RPMI7951 (cell line): ENCODE measurements at regions not wholly inside any gene's neighbourhood (a gene's known extent, or its start where the extent isn't known, plus 50 kb on each side); places are given as distances from the start of the nearest gene placed in this dataset.
"Not testable (repeated sequence)": the region's sequence is repeated elsewhere in the genome, so short reads cannot be mapped to it uniquely, and the experiment has no call there.

Experiments used
- DNase-seq: peaks from one replicate; pipeline ENCODE4 v3.0.0-alpha.2; 2012; ENCODE audit warnings: low read depth

GRCh38 chr12:126434412-126434985 lies 1369.3 kb downstream of the AACS start:
- DNase-seq: no peak

GRCh38 chr12:126436041-126436440 lies 1370.8 kb downstream of the AACS start:
- DNase-seq: no peak

DNA sequence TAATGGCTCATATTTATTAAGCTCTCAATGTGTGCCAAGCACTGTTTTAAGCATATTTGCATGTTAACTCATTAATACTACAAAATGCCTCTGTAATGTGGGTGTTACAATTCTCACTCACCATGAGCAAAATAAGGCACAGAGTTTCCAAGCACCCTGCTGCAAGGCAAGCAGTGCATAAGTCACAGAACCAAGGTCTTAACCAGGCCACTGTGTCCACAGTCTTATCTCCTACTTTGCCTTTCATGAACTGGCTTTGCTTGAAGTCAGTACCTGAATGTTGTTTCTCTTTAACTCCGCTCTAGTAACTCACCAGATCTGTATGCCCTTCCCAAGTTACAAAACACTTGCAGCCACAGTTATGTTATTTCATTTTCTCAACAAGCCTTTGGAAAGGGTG lies 1372.7 kb downstream of the AACS start:
- DNase-seq: no peak

- DNase-seq: no peak
Measured at GRCh38 chr12:126443977-126444376, 1378.7 kb downstream of the AACS start.

GRCh38 chr12:126447346-126447745 lies 1382.1 kb downstream of the AACS start:
- no peak for DNase-seq

DNA sequence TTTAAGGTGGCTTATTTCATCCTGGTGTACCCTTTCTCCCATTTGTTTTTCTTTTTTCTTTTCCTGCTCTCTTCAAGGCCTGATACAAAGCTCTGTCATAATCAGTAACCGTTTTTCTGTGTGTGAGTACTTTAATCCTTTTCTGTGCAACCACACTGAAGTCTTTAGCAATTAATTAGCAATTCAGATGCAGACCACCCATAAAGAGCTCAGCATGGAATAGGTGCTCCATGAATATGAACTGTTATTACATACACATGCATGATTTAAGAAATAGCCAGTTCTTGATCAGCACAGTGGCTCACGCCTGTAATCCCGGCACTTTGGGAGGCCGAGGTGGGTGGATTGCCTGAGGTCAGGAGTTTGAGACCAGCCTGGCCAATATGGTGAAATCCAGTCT lies 1386.6 kb downstream of the AACS start:
- no peak for DNase-seq

- not testable (repeated sequence) for DNase-seq
Measured at GRCh38 chr12:126452686-126453085, 1387.5 kb downstream of the AACS start.

DNA sequence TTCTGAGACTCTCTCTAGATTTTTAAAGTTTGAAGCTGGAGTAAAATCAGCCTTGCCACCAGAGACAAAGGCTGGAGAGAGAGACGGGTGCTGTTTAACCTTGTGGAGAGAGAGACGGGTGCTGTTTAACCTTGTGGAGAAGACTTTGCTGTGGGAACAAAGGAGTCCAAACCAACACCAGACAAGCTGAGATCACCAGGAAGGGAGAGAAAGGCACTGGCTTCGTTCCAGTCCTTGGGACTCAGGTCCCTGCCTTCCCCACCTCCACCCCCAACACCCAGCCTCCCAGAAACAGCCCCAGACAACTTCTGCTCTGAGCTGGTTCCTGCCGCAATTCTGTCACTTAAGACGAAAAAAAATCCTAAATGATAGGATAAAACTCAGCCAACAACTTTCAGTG lies 1389.3 kb downstream of the AACS start:
- no peak for DNase-seq

GRCh38 chr12:126457776-126458175 lies 1392.5 kb downstream of the AACS start:
- no peak for DNase-seq

DNA sequence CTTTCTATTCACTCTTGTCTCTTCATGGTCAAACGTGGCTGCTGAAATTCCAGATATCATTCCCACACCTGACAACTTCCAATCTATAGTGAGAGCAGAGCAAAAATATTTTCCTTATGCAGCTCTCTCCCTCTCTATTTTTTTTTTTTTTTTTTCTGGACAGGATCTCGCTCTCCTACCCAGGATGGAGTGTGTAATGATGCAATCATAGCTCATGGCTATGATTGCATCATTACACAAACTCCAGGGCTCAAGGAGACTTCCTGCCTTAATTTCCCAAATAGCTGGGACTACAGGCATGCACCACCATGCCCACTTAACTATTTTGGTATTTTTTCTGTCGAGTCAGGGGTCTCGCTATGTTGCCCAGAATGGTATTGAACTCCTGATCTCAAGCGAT lies 1398.9 kb downstream of the AACS start:
- DNase-seq: no peak

DNA sequence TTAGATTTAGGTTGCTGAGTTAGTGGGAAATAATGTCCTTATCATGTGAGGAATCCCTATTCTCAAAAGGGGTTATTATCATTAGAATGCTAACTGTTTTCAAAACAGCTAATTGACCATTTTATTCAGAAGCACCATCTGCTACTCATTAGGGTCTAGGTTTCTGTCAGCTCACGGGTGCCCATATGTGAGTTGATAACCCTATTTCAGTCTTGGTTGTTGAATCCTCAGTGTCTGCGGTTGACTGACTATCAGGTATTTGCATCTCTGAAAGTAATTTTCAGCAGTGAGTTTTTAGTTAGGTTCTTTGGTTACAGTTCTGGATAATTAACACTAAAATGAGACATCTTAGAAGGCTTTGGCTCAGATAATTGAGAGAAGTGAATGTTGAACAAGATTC lies 1404.0 kb downstream of the AACS start:
- DNase-seq: no peak

- DNase-seq: peak; percentile 38
Measured at GRCh38 chr12:126474703-126475102, 1409.5 kb downstream of the AACS start.

DNA sequence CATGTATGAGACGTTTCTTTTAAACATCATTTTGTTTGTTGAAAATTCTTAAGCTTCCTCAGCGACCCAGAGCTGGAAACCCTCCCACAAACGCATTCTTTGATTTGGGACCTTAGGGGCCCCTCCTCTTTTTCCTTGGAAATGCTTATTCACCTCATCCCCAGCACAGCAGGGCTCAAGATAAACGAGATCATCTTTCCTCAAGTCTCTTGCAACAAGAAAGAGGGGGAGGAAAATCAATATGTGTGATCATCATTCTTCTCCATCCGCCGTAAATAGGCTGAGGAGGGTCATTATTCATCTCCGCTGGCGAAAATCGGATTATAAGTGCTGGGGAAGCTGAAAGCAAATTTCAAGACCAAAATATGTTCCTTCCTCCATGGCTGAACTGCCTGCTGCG lies 1415.2 kb downstream of the AACS start:
- DNase-seq: no peak

DNA sequence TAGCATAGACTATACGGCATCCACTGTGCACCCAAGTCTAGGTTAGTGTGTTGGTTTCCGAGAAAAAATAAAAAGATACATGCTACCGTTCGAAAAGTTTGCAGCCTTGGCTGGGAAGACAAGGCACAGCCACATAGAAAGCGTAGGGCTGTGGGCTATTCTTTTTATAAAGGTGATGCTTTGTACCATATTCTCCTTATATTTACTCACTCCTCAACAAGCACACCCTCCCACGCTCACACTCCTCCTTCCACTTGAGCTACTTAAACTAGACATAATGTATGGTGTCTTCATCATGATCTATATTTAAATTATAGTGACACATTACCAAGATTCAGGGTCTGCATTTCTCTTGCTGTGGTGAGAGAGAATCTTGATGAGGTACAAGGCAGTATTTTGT lies 1416.5 kb downstream of the AACS start:
- DNase-seq: no peak

- DNase-seq: peak; percentile 38
Measured at GRCh38 chr12:126482238-126482889, 1417.1 kb downstream of the AACS start.

DNA sequence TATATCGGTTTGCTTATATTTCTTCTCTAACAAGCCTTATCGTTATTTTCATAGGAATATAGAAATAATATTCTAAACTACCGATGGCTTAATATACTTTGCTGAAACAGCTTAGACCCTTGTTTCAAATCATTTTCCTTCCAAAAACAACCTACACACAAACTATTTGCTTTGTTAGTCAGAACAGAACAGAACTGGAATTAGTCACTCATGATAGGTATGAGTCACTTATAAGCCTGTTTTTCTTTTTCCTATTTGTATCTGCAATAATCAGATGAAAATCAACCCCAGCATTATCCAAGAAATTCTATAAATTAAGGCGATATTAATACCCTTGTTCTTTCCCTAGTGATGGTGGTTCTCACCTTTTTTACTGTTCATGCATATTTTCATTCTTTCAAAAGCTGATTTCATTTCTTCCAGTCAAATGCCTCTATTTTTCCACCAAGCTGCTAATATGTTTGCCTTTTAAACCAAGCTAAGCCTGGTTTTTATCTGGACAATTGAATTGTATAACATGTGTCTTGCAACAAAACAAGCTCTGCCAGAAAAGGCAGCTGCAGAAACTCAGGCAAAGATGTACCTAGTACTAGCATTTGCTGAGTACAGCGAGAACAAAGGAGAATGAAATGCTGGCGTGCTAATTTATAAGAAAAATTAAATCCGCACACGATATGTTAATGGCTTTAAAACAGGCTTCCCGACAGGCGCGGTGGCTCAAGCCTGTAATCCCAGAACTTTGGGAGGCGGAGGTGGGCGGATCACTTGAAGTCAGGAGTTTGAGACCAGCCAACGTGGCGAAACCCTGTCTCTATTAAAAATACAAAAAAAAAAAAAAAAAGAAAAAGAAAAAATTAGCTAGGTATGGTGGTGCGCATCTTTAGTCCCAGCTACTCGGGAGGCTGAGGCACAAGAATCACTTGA lies 1418.2 kb downstream of the AACS start:
- DNase-seq: peak; percentile 63

DNA sequence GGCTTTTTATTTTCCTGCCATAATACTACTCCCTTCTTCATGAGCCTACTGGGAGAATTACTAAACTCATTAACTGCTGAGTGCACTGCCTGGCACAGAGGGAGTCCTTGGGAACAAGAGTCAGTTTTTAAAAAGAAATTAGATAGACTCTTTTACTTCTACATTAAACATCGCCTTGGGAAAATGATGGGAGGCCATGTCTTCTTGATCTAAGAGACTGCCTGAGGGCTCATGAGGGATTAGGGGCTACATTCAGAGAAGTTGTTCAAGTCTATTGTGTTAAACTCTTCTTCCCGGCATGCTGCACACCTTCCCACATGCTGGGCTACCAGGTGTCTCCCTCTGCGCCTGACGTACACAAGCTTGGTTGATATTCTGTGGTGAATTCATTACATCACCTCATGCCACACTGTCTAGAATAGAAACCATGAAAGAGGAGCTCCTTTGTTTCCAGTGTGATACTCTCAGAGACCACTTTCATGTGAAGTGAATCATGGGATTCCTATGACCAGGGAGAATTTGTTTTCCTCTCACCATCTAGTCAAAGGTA lies 1422.3 kb downstream of the AACS start:
- DNase-seq: no peak

GRCh38 chr12:126488806-126489205 lies 1423.6 kb downstream of the AACS start:
- DNase-seq: no peak

DNA sequence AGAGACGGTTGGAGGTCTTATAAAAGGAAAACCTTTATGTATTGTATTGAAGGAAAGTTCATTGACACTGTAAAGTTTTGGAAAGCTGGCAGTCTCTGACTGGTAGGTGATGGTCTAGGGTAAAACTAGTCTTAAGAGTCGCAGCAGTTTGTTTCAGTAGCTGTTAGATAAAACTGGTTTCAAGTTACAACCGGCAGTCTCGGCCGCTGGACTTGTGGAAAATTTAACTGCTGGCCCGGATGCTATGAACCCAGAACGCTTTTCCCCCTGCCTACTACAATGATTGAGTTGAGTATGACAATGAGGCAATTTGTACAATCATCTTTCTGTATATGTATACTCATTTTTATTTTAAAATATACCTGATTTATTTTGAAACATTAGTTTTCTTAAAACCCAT lies 1426.9 kb downstream of the AACS start:
- peak; percentile 61 for DNase-seq

DNA sequence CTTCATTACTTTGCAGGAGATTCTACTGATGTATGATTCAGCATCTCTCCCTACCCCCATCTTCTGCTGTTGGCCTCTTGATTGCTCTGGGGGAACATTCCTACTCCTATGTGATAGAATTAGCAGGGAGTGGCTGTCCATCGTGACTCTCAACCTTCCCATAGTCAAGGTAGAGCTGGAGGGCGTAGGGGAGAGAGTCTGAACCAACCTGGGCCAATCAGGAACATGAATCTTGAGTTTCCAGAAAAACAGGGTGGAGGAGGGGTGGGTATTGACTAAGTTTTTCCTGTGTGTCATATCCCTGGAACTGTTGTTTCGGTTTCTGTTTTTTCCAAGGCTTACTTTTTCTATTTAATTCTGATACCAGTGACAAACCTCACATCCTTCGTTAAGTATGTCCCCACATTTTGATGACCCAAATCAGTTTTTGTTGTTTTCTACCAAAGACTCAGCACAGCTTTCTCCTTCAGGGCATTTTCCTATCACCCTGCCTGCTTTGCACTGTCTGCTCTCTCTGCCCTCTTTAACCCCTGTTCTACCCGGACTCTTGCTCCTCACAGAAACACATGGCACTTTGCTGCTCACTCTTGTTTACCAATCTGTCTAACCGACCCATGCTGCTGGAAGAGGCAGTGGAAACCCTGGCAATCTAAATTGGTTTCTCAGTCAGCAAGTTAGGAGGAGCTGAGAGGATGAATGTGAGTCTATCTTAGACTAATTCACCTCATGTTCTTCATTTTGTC lies 1428.3 kb downstream of the AACS start:
- DNase-seq: peak; percentile 73

DNA sequence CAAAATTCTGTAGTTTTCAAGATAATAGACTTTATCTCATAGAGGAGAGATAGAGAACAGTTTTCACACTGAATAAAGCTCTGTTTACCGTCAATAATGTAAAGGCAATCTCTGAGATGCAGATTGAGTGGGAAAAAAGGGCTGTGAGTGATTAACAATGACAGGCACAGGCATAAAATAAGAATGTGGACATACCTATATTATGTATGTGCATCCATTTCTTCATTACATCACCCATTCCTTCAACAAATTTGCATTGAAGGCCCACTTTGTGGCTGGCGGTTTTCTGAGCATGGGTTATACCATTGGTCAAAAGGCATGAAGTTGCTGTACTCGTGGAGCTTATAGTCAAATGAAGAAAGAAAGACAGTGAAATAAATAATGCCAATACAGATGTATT lies 1431.0 kb downstream of the AACS start:
- no peak for DNase-seq
